Activated CD4-positive, alpha-beta T cell treated with anti-CD3 and anti-CD28 coated beads, Interleukin-2, amount 50 U/mL, for 16 hours (primary cell): ENCODE measurements at regions not wholly inside any gene's neighbourhood (a gene's known extent, or its start where the extent isn't known, plus 50 kb on each side); places are given as distances from the start of the nearest gene placed in this dataset.

Source experiments
- DNase-seq: peaks from one replicate; pipeline ENCODE4 v3.0.0-alpha.2; 2020

DNA sequence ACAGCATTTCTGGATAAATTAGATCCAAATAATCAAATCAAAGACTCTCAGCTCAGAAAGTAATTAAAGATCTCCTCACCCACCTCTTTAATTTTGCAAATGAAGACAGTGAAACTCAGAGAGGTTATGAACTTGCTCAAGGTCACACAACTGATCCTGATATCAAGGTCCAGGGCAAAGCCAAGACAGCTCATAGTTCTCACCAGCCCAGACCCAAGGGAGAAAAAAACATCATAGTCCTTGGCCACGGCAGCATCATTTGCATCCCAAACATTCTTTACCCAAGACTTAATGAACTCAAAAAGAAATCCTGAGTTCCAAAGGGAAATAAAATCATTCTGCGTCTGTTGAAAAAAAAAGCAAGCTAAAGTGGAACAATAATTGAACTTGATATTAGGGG lies 112.1 kb downstream of the DAD1 start:
- DNase-seq = no peak

- DNase-seq = no peak
These were observed 112.8 kb downstream of the DAD1 start for GRCh38 chr14:22476005-22476751.

DNA sequence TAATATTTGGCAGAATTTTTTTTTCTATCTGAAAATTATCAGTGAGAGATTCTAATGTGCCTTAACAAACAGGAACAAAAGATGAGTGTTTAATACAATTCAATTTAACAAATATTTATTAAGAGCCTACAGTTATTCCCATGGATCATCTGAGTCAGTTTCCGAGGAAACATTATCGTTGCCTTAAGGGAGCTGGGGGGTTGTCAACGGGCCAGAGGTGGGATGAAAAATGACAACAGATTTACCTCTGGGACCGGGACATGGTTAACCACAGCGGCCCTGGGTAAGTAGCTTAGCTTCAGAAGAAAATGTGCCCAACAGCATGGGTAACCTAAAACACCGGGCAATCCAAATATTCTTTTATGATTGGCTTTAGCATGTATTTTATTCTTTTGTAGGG lies 113.6 kb downstream of the DAD1 start:
- DNase-seq = no peak

DNA sequence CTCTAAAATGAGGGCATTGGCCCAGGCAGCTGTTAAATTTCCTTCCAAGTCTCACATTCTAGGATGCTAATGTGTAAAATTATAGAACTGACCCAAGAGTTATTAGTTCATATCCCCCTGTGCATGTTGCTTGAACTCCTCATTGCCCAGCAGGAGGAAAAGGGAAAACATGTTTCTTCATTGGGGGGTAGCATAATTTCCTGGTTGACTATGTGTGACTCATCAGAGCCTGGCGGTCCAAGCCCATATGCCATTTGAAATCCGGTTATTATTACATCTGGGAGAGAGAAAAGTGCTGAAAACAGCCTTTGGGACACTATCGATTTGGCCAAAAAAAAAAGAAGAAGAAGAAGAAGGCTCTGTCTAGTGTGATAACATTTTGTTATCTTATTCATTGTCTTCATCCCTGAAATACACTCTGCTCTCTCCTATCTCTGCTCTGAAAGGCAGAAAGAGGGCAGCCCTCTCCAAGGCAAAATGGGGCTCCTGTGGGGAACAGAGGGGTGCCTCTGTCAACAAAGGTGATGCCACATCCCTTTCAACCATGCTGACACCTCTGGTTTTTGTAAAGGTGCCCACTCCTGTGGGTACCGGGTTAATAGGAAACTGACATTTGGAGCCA lies 114.2 kb downstream of the DAD1 start:
- no peak for DNase-seq

GRCh38 chr14:22472935-22473854 lies 115.8 kb downstream of the DAD1 start:
- no peak for DNase-seq

- DNase-seq = no peak
These were observed 116.6 kb downstream of the DAD1 start for GRCh38 chr14:22472466-22472865.

GRCh38 chr14:22471545-22472121 lies 117.4 kb downstream of the DAD1 start:
- no peak for DNase-seq

DNA sequence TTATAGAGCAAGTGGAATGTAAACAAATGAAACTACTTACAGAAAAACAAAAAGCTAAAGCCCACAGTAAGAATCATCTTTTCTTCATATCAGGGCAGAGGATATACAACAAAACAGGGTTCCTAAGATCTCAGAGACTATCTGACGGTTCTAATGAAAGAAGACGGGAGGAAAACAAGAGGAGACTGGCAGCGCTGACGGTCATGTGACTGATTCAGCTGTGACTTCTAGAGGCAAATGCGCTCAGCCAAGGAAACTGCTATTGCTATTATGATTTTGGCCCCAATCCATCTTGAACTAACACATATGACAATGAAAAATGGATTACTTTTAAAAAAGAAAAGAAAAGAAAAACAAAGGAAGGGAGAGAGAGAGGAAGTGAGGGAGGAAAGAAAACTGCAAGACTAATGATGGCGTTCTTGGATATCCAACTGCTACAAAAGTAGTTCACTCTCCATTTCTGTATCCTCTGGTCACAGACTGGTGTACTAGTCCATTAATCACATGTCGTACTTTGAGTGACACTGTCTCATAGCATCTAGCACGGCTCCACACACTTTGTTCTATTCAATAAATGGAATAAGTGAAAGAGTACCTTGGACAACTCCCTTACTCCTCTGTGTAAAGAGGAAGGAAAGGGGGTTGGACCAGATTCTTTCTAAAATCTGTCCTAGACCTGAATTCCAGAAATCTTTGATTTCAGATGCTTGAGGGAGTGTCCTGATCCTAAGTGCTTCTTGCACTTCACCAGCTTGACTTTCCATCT lies 119.3 kb downstream of the DAD1 start:
- no peak for DNase-seq

GRCh38 chr14:22468830-22469229 lies 120.2 kb downstream of the DAD1 start:
- DNase-seq = no peak

- DNase-seq = no peak
These were observed 122.5 kb downstream of the DAD1 start for GRCh38 chr14:22466491-22466890.

- no peak for DNase-seq
These were observed 123.7 kb downstream of the DAD1 start for GRCh38 chr14:22465201-22465840.

DNA sequence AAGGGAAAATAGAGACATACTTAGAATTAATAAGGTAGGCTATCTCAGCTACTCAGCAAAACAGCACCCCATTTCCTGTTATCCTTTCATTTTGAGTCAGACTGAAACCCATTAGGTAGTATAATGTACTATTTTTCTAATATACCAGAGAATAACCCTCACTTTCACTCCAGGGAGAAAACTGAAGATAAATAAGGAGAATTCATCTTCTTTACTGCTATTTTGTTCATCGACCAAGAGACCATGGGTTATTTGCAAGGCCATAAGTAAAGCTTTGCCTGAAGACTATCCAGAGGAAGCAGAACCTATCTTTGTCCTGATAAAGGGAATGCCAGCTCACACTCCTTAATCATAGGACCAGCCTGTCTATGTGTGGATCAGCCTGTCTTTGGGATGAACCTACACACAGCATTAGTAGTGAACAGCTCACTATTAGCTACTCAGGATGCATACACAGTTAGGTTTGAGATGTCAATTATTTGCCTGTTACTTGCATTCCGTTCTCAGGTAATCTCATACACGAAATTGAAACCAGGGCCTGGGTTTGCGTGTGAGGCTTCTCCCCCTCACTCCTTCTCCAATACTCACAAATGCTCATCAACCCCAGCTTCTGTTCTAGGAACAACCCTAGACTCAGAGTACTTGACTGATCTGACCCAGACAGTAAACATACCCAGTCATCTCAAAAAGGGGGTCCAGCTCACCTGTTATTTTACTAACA lies 124.4 kb downstream of the DAD1 start:
- no peak for DNase-seq

GRCh38 chr14:22463763-22464173 lies 125.3 kb downstream of the DAD1 start:
- no peak for DNase-seq

GRCh38 chr14:22462923-22463322 lies 126.1 kb downstream of the DAD1 start:
- DNase-seq = no peak

- DNase-seq = no peak
These were observed 128.4 kb downstream of the DAD1 start for GRCh38 chr14:22460461-22461195.

GRCh38 chr14:22458737-22459136 lies 130.3 kb downstream of the DAD1 start:
- no peak for DNase-seq

DNA sequence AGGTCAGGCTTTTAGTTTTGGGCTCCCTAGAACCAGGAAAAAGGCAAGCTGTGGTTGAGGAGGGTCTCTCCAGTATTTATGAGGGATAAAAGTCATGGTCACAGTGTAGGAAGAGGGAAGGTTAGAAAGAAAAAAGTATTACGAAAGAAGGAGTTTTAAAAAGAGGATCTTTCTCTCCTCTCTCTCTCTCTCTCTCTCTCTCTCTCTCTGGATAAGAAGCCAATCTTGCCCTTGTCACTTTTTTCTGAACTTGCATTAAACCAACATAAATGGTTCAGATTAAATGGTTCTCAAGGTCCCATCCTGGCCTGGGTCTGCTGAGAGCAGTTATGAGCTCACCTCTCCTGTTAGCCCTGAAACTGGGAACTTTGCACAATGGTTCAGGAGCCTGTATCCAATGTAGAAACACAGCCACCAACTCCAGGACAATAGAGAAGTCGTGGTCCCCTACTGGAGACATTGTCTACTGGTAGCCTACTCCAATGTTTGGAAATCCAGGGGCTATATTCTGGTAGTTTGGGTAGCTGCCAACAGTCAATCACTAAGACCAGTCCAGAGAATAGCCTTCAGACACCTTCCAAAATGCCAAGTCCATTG lies 131.9 kb downstream of the DAD1 start:
- DNase-seq = no peak

GRCh38 chr14:22456421-22456820 lies 132.6 kb downstream of the DAD1 start:
- DNase-seq = no peak

GRCh38 chr14:22452330-22452729 lies 136.7 kb downstream of the DAD1 start:
- DNase-seq = no peak

- DNase-seq = no peak
These were observed 138.8 kb downstream of the DAD1 start for GRCh38 chr14:22450266-22450665.
